GM12874 (cell line): ENCODE measurements at regions not wholly inside any gene's neighbourhood (a gene's known extent, or its start where the extent isn't known, plus 50 kb on each side); places are given as distances from the start of the nearest gene placed in this dataset.

Source experiments
- CTCF ChIP-seq: IDR thresholded peaks from 2 replicates; pipeline ENCODE4 v1.5.1; 2011; ENCODE audit warnings: low read depth, mild to moderate bottlenecking, control low read depth, low read length, moderate library complexity; ENCODE audit not compliant: insufficient read depth

GRCh38 chr9:28841775-28842174, 1268.5 kb upstream of the C9orf72 start:
- TF ChIP-seq CTCF = no peak

- TF ChIP-seq CTCF = no peak
These were observed 1274.0 kb upstream of the C9orf72 start for GRCh38 chr9:28847331-28847730.

- TF ChIP-seq CTCF = no peak
These were observed 1275.4 kb upstream of the C9orf72 start for GRCh38 chr9:28848671-28849070.

GRCh38 chr9:28853477-28853876, 1280.2 kb upstream of the C9orf72 start:
- TF ChIP-seq CTCF = no peak

GRCh38 chr9:28866951-28867350, 1293.7 kb upstream of the C9orf72 start:
- no peak for TF ChIP-seq CTCF

- no peak for TF ChIP-seq CTCF
These were observed 1295.1 kb upstream of the C9orf72 start for GRCh38 chr9:28868228-28868990.

- TF ChIP-seq CTCF = no peak
These were observed 1309.2 kb upstream of the C9orf72 start for GRCh38 chr9:28882529-28882928.
